ENCODE measurements at regions not wholly inside any gene's neighbourhood (a gene's known extent, or its start where the extent isn't known, plus 50 kb on each side); places are given as distances from the start of the nearest gene placed in this dataset.

DNA sequence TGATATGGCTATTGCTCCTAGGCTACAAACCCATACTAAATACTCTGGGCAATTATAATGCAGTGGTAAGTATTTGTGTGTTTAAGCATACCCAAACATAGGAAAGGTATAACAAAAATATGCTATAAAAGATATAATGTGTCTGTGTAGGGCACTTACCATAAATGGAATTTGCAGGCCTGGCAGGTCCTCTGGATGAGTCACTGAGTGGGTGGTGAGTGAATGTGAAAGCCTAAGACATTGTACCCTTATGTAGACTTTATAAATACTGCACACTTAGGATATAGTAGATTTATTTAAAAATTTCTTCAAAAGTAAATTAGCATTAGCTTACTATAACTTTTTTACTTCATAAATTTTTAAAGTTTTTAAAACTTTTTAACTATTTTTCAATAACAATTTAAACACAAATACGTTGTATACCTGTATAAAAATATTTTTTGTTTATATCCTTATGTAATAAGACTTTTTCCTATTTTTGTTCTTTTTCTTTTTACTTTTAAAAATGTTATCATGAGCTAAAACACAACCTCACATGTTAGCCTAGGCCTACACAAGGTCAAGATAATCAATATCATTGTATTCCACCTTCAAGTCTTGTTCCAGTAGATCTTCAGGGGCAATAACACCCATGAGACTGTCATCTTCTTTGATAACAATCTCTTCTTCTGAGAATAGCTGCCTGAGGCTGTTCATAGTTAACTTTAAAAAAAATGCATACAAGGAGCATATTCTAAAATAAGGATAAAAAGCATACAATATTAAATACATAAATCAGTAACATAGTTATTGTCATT lies 306.3 kb upstream of the RGS18 start:
- TF ChIP-seq, protein P1, sequence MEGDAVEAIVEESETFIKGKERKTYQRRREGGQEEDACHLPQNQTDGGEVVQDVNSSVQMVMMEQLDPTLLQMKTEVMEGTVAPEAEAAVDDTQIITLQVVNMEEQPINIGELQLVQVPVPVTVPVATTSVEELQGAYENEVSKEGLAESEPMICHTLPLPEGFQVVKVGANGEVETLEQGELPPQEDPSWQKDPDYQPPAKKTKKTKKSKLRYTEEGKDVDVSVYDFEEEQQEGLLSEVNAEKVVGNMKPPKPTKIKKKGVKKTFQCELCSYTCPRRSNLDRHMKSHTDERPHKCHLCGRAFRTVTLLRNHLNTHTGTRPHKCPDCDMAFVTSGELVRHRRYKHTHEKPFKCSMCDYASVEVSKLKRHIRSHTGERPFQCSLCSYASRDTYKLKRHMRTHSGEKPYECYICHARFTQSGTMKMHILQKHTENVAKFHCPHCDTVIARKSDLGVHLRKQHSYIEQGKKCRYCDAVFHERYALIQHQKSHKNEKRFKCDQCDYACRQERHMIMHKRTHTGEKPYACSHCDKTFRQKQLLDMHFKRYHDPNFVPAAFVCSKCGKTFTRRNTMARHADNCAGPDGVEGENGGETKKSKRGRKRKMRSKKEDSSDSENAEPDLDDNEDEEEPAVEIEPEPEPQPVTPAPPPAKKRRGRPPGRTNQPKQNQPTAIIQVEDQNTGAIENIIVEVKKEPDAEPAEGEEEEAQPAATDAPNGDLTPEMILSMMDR (IDR thresholded peaks at IDR 0.05; ENCODE audit: low read depth, low read length) = no peak
- no peak for TF ChIP-seq EZH2phosphoT487 (IDR thresholded peaks at IDR 0.05; ENCODE audit: low read depth)
